ENCODE measurements at regions not wholly inside any gene's neighbourhood (a gene's known extent, or its start where the extent isn't known, plus 50 kb on each side); places are given as distances from the start of the nearest gene placed in this dataset.
A peak's percentile ranks its signal among the peaks of the same experiment; 100 is the strongest.

DNA sequence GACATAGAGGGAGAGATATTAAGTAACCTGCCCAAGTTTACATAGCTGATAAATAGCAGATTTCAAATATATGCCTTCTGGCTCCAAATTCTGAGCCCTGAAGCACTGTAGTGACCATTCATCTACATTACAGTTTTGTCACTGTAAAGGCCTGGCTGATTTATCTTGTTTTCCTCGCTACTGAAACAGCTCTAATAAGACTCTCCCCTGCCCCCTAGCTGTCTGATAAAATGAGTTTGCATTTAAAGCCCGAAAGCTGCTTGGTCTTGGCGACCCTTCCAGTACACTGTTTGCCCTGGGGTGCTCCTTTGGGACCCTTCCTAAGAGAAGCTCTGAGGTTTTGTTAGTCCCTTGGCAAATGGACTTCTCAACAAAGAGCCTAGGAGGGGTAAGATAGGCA is 59.7 kb upstream of the RAB11FIP2 start:
- no peak overlapping the region for H3K4me3 ChIP-seq (ENCODE audit: low read depth, low read length)
- H3K36me3 ChIP-seq, result no peaks in the 10 kb centered on the region
- TF ChIP-seq, protein P1, sequence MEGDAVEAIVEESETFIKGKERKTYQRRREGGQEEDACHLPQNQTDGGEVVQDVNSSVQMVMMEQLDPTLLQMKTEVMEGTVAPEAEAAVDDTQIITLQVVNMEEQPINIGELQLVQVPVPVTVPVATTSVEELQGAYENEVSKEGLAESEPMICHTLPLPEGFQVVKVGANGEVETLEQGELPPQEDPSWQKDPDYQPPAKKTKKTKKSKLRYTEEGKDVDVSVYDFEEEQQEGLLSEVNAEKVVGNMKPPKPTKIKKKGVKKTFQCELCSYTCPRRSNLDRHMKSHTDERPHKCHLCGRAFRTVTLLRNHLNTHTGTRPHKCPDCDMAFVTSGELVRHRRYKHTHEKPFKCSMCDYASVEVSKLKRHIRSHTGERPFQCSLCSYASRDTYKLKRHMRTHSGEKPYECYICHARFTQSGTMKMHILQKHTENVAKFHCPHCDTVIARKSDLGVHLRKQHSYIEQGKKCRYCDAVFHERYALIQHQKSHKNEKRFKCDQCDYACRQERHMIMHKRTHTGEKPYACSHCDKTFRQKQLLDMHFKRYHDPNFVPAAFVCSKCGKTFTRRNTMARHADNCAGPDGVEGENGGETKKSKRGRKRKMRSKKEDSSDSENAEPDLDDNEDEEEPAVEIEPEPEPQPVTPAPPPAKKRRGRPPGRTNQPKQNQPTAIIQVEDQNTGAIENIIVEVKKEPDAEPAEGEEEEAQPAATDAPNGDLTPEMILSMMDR (IDR thresholded peaks at IDR 0.05; ENCODE audit: low read depth, low read length), result peak; percentile 45; the same call in 1 of the 2 replicates
- H3K27me3 ChIP-seq (ENCODE audit: insufficient read depth, low read depth, severe bottlenecking), result no peaks in the 10 kb centered on the region
- DNase-seq, result peak; percentile 34
- H3K27ac ChIP-seq, result no peak overlapping the region
- H3K9me3 ChIP-seq (ENCODE audit: severe bottlenecking), result no peaks in the 10 kb centered on the region

DNA sequence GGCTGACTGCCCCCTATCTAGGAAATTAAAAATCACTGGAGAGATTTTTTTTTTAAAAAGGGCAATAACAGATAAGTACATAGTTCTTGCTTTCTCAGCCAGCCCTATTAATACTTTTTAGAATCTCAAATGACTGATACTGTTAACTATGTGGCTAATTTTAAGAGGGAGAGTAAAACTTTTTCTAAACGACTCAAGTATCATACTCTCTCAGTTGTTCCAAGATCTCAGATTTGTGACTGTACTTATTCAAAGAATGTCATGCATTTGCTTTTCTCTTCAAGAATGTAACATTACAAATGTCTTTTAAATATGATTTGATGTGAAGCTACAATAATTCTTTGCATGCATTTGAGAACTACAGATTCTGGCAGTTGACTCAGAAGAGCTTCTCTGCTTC is 55.4 kb upstream of the RAB11FIP2 start:
- no peak for DNase-seq
- H3K36me3 ChIP-seq, result no peaks in the 10 kb centered on the region
- no peak overlapping the region for H3K27ac ChIP-seq
- H3K27me3 ChIP-seq (ENCODE audit: insufficient read depth, low read depth, severe bottlenecking), result no peaks in the 10 kb centered on the region
- TF ChIP-seq, protein P1 (IDR thresholded peaks at IDR 0.05; ENCODE audit: low read depth, low read length), result no peak
- H3K9me3 ChIP-seq (ENCODE audit: severe bottlenecking), result no peaks in the 10 kb centered on the region
- no peak overlapping the region for H3K4me3 ChIP-seq (ENCODE audit: low read depth, low read length)

DNA sequence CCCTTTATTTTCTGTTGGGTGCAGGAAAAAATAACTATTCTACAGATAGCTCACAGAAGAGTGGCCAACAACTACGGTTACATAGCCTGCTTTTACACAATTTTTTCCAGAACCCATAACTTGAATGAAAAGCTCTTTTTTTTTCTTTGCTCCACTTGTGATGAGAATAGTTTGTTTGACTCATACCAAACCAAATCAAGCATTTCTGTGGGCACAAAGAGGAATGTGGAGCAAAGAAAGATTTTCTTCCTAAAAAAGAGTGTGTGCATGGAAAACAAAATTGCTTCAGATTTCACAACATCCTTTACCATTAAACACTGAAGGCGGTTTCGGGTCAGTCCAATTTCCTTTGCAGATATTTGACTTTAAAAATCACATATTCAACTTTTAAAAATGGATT is 54.8 kb upstream of the RAB11FIP2 start:
- H3K4me3 ChIP-seq (ENCODE audit: low read depth, low read length), result no peak overlapping the region
- no peaks in the 10 kb centered on the region for H3K27me3 ChIP-seq (ENCODE audit: insufficient read depth, low read depth, severe bottlenecking)
- no peaks in the 10 kb centered on the region for H3K9me3 ChIP-seq (ENCODE audit: severe bottlenecking)
- DNase-seq, result no peak
- TF ChIP-seq, protein P1 (IDR thresholded peaks at IDR 0.05; ENCODE audit: low read depth, low read length), result no peak
- no peak overlapping the region for H3K27ac ChIP-seq
- H3K36me3 ChIP-seq, result no peaks in the 10 kb centered on the region

All from WERI-Rb-1 (cell line).